Stimulated activated CD8-positive, alpha-beta memory T cell treated with anti-CD3 and anti-CD28 coated beads, Interleukin-7, amount 100 ng/mL, for 48 hours (primary cell): ENCODE measurements at regions not wholly inside any gene's neighbourhood (a gene's known extent, or its start where the extent isn't known, plus 50 kb on each side); places are given as distances from the start of the nearest gene placed in this dataset.

Experiments used
- DNase-seq, 2 donors: peaks; one replicate each; pipeline ENCODE4 v3.0.0-alpha.2; 2020; ENCODE audit warnings: low read depth in 1 of 2; ENCODE audit errors: extremely low read depth in 1 of 2

GRCh38 chr10:118108194-118109026 is 61.7 kb upstream of the RAB11FIP2 start:
- DNase-seq = no peak

GRCh38 chr10:118107541-118107940 is 60.8 kb upstream of the RAB11FIP2 start:
- no peak for DNase-seq

- DNase-seq = no peak
Measured at GRCh38 chr10:118107040-118107439, 60.3 kb upstream of the RAB11FIP2 start.

GRCh38 chr10:118106426-118106825 is 59.7 kb upstream of the RAB11FIP2 start:
- no peak for DNase-seq

GRCh38 chr10:118102121-118102520 is 55.4 kb upstream of the RAB11FIP2 start:
- no peak for DNase-seq

- no peak for DNase-seq
Measured at GRCh38 chr10:118101501-118101900, 54.8 kb upstream of the RAB11FIP2 start.
